AG08396 (cell line): ENCODE measurements at regions not wholly inside any gene's neighbourhood (a gene's known extent, or its start where the extent isn't known, plus 50 kb on each side); places are given as distances from the start of the nearest gene placed in this dataset.
"Not testable (repeated sequence)": the region's sequence is repeated elsewhere in the genome, so short reads cannot be mapped to it uniquely, and the experiment has no call there.

ENCODE experiments used
- DNase-seq: peaks from one replicate; pipeline ENCODE4 v3.0.0; 2012; ENCODE audit warnings: low spot score, mixed read lengths

GRCh38 chr2:13390676-13391075, 673.9 kb downstream of the TRIB2 start:
- no peak for DNase-seq

- DNase-seq = no peak
Measured at GRCh38 chr2:13401312-13401711, 684.6 kb downstream of the TRIB2 start.

GRCh38 chr2:13413989-13414388, 697.3 kb downstream of the TRIB2 start:
- no peak for DNase-seq

- no peak for DNase-seq
Measured at GRCh38 chr2:13414897-13415296, 698.2 kb downstream of the TRIB2 start.

GRCh38 chr2:13433954-13434353, 717.2 kb downstream of the TRIB2 start:
- no peak for DNase-seq

GRCh38 chr2:13443554-13444261, 727.0 kb downstream of the TRIB2 start:
- DNase-seq = not testable (repeated sequence)

GRCh38 chr2:13462464-13462863, 745.7 kb downstream of the TRIB2 start:
- DNase-seq = no peak

GRCh38 chr2:13466076-13466475, 749.3 kb downstream of the TRIB2 start:
- no peak for DNase-seq

- DNase-seq = no peak
Measured at GRCh38 chr2:13474538-13474937, 757.8 kb downstream of the TRIB2 start.

- DNase-seq = no peak
Measured at GRCh38 chr2:13480057-13480456, 763.3 kb downstream of the TRIB2 start.

GRCh38 chr2:13481201-13481600, 764.5 kb downstream of the TRIB2 start:
- DNase-seq = no peak

GRCh38 chr2:13485256-13485655, 768.5 kb downstream of the TRIB2 start:
- DNase-seq = no peak

GRCh38 chr2:13488965-13489364, 772.2 kb downstream of the TRIB2 start:
- DNase-seq = no peak

- DNase-seq = no peak
Measured at GRCh38 chr2:13492262-13492661, 775.5 kb downstream of the TRIB2 start.

GRCh38 chr2:13495051-13495450, 778.3 kb downstream of the TRIB2 start:
- DNase-seq = no peak

GRCh38 chr2:13504808-13505207, 788.1 kb downstream of the TRIB2 start:
- no peak for DNase-seq

- no peak for DNase-seq
Measured at GRCh38 chr2:13508671-13509070, 791.9 kb downstream of the TRIB2 start.

GRCh38 chr2:13515254-13515653, 798.5 kb downstream of the TRIB2 start:
- DNase-seq = no peak

GRCh38 chr2:13522096-13522495, 805.4 kb downstream of the TRIB2 start:
- no peak for DNase-seq

GRCh38 chr2:13522917-13523821, 806.4 kb downstream of the TRIB2 start:
- no peak for DNase-seq

GRCh38 chr2:13524492-13524891, 807.8 kb downstream of the TRIB2 start:
- no peak for DNase-seq

GRCh38 chr2:13531735-13532410, 815.1 kb downstream of the TRIB2 start:
- not testable (repeated sequence) for DNase-seq
